ENCODE measurements at regions not wholly inside any gene's neighbourhood (a gene's known extent, or its start where the extent isn't known, plus 50 kb on each side); places are given as distances from the start of the nearest gene placed in this dataset.

DNA sequence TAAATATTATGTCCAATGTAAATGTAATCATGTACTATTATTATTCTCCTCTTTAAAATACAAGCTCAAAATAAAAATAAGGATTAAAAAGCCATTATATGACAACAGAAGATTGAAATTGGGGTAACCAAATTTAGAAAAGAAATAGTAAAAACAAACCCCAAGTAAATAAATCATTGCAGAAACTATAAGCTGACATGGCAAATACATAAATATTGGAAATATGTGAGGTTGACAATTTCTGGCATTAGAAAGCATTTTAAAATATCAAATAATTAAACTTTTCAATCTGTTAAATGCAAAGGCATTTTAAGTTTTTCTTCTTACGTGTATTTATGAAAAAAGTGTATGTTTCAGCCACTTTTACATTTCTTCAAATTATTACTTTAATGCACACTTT lies 394.7 kb upstream of the DACH1 start:
- no peak overlapping the region for H3K4me3 ChIP-seq (ENCODE audit: low read depth, low read length)
- H3K36me3 ChIP-seq (ENCODE audit: control insufficient read depth, insufficient read depth, low read length): no peaks in the 10 kb centered on the region
- TF ChIP-seq, protein P1, sequence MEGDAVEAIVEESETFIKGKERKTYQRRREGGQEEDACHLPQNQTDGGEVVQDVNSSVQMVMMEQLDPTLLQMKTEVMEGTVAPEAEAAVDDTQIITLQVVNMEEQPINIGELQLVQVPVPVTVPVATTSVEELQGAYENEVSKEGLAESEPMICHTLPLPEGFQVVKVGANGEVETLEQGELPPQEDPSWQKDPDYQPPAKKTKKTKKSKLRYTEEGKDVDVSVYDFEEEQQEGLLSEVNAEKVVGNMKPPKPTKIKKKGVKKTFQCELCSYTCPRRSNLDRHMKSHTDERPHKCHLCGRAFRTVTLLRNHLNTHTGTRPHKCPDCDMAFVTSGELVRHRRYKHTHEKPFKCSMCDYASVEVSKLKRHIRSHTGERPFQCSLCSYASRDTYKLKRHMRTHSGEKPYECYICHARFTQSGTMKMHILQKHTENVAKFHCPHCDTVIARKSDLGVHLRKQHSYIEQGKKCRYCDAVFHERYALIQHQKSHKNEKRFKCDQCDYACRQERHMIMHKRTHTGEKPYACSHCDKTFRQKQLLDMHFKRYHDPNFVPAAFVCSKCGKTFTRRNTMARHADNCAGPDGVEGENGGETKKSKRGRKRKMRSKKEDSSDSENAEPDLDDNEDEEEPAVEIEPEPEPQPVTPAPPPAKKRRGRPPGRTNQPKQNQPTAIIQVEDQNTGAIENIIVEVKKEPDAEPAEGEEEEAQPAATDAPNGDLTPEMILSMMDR (IDR thresholded peaks at IDR 0.05; ENCODE audit: insufficient read depth, low read depth, low read length): no peak
- POLR2A ChIA-PET: no interaction called here
- CTCF ChIA-PET: interaction anchor here (0.5 to 0.7 kb wide), 2 partner anchors 259 to 261 kb away, joined by 3 read pairs; no protein-coding TSS in a partner anchor
- no peaks in the 10 kb centered on the region for H3K27me3 ChIP-seq (ENCODE audit: control insufficient read depth, insufficient read depth, low read length)
- no peak for DNase-seq (ENCODE audit: low read depth)

DNA sequence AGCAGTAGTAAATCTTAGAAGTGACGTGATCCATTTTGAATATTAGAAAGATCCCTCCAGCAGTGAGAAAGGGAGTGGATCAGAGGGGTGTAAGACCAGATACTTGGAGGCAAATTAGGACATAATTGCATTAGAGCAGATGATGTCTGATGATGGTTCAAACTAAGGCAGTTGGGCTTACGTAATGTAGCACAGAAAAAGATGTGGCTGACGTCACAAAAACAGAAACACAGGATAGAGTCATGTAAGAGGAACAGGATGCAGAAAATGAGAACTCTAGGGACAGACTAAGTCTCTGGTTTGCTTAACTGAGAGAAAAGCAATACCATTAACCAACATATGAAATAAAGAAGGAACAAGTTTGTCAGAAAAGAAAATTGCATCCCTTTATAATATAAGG lies 392.5 kb upstream of the DACH1 start:
- H3K27me3 ChIP-seq (ENCODE audit: control insufficient read depth, insufficient read depth, low read length): no peaks in the 10 kb centered on the region
- TF ChIP-seq, protein P1 (IDR thresholded peaks at IDR 0.05; ENCODE audit: insufficient read depth, low read depth, low read length): no peak
- H3K4me3 ChIP-seq (ENCODE audit: low read depth, low read length): no peak overlapping the region
- DNase-seq (ENCODE audit: low read depth): no peak
- ChIA-PET CTCF (no interaction called here), POLR2A (no interaction called here)
- H3K36me3 ChIP-seq (ENCODE audit: control insufficient read depth, insufficient read depth, low read length): no peaks in the 10 kb centered on the region

DNA sequence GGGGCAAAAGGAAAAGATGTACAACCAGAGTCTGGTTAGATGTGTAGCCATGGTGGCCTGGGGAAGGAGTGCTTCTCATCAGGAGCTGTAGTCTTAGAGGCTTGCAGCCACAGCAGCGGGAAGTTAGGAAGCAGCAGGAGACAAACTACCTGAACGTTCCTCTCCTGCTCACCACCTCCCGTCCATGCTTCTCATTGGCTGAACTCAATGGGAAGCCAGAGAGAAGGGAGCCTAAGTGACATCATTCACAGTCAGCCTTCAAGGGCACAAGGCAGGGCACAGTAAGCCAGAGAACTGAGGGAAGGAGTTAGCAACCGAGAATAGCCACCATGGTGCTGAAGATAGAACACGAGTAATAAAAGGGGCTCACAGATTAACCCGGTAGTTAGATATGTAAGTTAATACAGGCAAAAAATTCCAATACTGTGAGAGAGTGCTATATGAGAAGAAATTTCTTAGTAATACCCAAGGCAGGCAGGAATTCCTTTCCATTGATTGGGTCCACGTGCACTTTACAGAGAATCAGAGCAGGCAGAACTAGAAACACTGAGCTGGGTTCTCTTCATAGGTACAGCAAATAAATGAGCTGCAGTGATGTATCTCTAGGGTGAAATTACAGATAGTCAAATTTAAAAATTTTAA lies 391.5 kb upstream of the DACH1 start:
- no peaks in the 10 kb centered on the region for H3K36me3 ChIP-seq (ENCODE audit: control insufficient read depth, insufficient read depth, low read length)
- ChIA-PET CTCF (no interaction called here), POLR2A (no interaction called here)
- no peak for DNase-seq (ENCODE audit: low read depth)
- TF ChIP-seq, protein P1 (IDR thresholded peaks at IDR 0.05; ENCODE audit: insufficient read depth, low read depth, low read length): no peak
- H3K27me3 ChIP-seq (ENCODE audit: control insufficient read depth, insufficient read depth, low read length): no peaks in the 10 kb centered on the region
- H3K4me3 ChIP-seq (ENCODE audit: low read depth, low read length): no peak overlapping the region

DNA sequence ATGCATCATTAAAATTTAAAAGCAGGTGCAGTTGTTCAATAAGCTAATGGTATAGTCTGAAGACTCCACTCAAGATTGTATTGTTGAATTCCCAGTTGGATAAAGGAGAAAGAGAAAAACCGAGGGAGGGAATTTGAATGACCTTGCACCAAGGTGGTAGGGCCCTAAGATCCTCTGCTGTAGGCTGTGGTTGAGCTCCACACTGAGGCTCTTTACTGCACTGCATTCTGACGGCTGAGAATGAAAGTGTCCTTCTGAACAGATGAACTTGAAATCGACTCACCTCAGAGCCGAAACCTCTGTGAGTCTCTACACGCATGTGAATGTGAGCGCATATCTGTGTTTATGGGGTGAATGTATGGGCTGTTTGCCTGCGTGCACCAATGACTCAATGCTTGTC lies 388.9 kb upstream of the DACH1 start:
- H3K4me3 ChIP-seq (ENCODE audit: low read depth, low read length): no peak overlapping the region
- TF ChIP-seq, protein P1 (IDR thresholded peaks at IDR 0.05; ENCODE audit: insufficient read depth, low read depth, low read length): peak; percentile 76
- ChIA-PET POLR2A (no interaction called here), CTCF (interaction anchor here (0.5 to 0.6 kb wide), 2 partner anchors 454 to 918 kb away, joined by 3 read pairs; no protein-coding TSS in a partner anchor)
- no peaks in the 10 kb centered on the region for H3K27me3 ChIP-seq (ENCODE audit: control insufficient read depth, insufficient read depth, low read length)
- DNase-seq (ENCODE audit: low read depth): no peak
- H3K36me3 ChIP-seq (ENCODE audit: control insufficient read depth, insufficient read depth, low read length): no peaks in the 10 kb centered on the region

DNA sequence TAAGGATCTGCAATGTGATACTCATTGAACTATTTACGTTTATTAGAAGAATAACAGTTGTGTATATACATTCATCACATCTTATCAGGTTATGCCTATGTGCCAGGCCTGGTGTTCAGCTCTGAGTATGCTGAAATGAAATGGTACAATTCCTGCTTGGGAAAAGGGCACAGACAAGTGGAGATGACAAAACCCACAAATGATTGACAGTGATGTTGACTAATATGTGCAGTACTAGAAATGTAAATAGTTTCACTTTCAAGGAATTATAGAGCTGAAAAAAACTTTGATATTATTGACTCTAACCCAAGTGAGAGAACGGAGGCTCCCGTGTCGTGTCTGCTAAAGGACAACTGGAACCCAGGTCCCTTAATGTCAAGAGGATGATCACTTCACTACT lies 386.8 kb upstream of the DACH1 start:
- Histone ChIP-seq H3K4me3 (ENCODE audit: low read depth, low read length) (no peak overlapping the region), H3K27me3 (ENCODE audit: control insufficient read depth, insufficient read depth, low read length) (no peaks in the 10 kb centered on the region), H3K36me3 (ENCODE audit: control insufficient read depth, insufficient read depth, low read length) (no peaks in the 10 kb centered on the region)
- POLR2A ChIA-PET: no interaction called here
- CTCF ChIA-PET: no interaction called here
- no peak for DNase-seq (ENCODE audit: low read depth)
- TF ChIP-seq, protein P1 (IDR thresholded peaks at IDR 0.05; ENCODE audit: insufficient read depth, low read depth, low read length): no peak
